Tibial nerve (tissue), 4 donors: ENCODE measurements at regions not wholly inside any gene's neighbourhood (a gene's known extent, or its start where the extent isn't known, plus 50 kb on each side); places are given as distances from the start of the nearest gene placed in this dataset. TPM values are rescaled to one million over a fixed set of nuclear protein-coding genes. Genes with fewer than 3 reads are reported as not detected.

ENCODE experiments used
- DNase-seq, 2 donors: peaks; one replicate each; pipeline ENCODE4 v3.0.0-alpha.2; 2019; ENCODE audit warnings: low spot score in 2 of 2
- H3K27ac ChIP-seq, 4 donors: fragments of 200-600 bp; sonication (generic) in 3 of 4; one replicate each; pipeline ENCODE4 v1.5.1; 2017 to 2019; ENCODE audit warnings: mild to moderate bottlenecking in 1 of 4
- H3K27me3 ChIP-seq, 2 donors: fragments of 200-600 bp; sonication (generic) in 1 of 2; one replicate each; pipeline versions ENCODE4 v1.5.1 to v1.6.0; 2017 to 2019
- H3K36me3 ChIP-seq, 3 donors: fragments of 200-600 bp; sonication (generic); one replicate each; pipeline ENCODE4 v1.5.1; 2018 to 2019
- H3K4me1 ChIP-seq, 4 donors: fragments of 200-600 bp; sonication (generic) in 3 of 4; one replicate each; pipeline ENCODE4 v1.5.1; 2017 to 2019
- H3K4me3 ChIP-seq, 4 donors: fragments of 200-600 bp; sonication (generic) in 3 of 4; one replicate each; pipeline ENCODE4 v1.5.1; 2017 to 2019; ENCODE audit warnings: mild to moderate bottlenecking in 1 of 4, moderate library complexity in 1 of 4
- H3K9me3 ChIP-seq, 4 donors: fragments of 200-600 bp; sonication (generic) in 3 of 4; one replicate each; pipeline ENCODE4 v1.5.1; 2017 to 2019
- EP300 ChIP-seq, 2 donors: sonication (generic); formaldehyde crosslinking; IDR thresholded peaks; one replicate each; pipeline ENCODE4 v1.6.1; 2017; ENCODE audit warnings: antibody characterized with exemption in 2 of 2, mild to moderate bottlenecking in 1 of 2
- POLR2A ChIP-seq, 2 donors: fragments of 450-650 bp; IDR thresholded peaks; one replicate each; pipeline ENCODE4 v1.6.1; 2017; ENCODE audit warnings: antibody characterized with exemption in 2 of 2, mild to moderate bottlenecking in 2 of 2, moderate library complexity in 2 of 2
- small RNA-seq: library from RNA; depleted of rRNA; stranded (forward); fragments of <200 nt; gene quantifications from one replicate; pipeline ENCODE3, GENCODE V24; 2016
- TF ChIP-seq, protein P1 (sequence below), 5 experiments: fragments of 200-600 bp in 3 of 5; fragments of 450-650 bp in 2 of 5; sonication (generic) in 3 of 5; IDR thresholded peaks; one replicate each; pipeline ENCODE4 v1.5.1; 2016 to 2019; ENCODE audit warnings: antibody characterized with exemption in 5 of 5, mild to moderate bottlenecking in 3 of 5, moderate library complexity in 2 of 5

- no peak for DNase-seq
- H3K9me3 ChIP-seq: peaks cover 0 to 12% (median 3%) of the 10 kb centered on the region in 4 donors
These were observed 285.4 kb downstream of the ALG10B start for GRCh38 chr12:38601949-38602348.

More at GRCh38 chr12:38601949-38602348, 285.4 kb downstream of the ALG10B start:
- Histone ChIP-seq H3K4me3 (no peak overlapping the region), H3K27me3 (no peaks in the 10 kb centered on the region), H3K27ac (no peak overlapping the region), H3K36me3 (no peaks in the 10 kb centered on the region), H3K4me1 (no peaks in the 10 kb centered on the region)
- no peak for TF ChIP-seq POLR2A (IDR thresholded peaks at IDR 0.05)
- no peak for TF ChIP-seq EP300 (IDR thresholded peaks at IDR 0.05)
- TF ChIP-seq, protein P1, sequence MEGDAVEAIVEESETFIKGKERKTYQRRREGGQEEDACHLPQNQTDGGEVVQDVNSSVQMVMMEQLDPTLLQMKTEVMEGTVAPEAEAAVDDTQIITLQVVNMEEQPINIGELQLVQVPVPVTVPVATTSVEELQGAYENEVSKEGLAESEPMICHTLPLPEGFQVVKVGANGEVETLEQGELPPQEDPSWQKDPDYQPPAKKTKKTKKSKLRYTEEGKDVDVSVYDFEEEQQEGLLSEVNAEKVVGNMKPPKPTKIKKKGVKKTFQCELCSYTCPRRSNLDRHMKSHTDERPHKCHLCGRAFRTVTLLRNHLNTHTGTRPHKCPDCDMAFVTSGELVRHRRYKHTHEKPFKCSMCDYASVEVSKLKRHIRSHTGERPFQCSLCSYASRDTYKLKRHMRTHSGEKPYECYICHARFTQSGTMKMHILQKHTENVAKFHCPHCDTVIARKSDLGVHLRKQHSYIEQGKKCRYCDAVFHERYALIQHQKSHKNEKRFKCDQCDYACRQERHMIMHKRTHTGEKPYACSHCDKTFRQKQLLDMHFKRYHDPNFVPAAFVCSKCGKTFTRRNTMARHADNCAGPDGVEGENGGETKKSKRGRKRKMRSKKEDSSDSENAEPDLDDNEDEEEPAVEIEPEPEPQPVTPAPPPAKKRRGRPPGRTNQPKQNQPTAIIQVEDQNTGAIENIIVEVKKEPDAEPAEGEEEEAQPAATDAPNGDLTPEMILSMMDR (IDR thresholded peaks at IDR 0.05): no peak

Small RNAs in the stretch of these regions (small RNA-seq; reads per million reads assigned to genes)
- not detected for gene AC087897.1
